ENCODE measurements at regions not wholly inside any gene's neighbourhood (a gene's known extent, or its start where the extent isn't known, plus 50 kb on each side); places are given as distances from the start of the nearest gene placed in this dataset.

DNA sequence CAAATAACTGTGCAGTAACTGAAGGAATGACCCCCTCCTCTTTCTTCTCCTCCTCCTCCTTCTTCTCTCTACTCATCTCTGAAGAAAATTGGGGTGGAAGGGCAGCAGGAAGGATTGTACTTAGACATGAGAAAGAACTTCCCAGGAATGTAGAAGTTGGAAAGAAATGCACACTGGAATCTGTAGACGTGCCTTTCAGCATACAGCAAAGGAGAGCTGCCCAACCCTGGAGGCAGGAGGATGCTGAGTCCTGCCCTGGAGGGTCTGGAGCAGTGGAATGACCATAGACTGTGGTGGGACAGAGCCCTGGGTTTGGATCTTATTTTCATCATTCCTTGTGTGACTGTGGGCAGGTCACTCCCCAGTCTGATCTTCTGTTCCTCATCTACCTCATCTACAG, 80.1 kb downstream of the PJA1 start (continued):
- TF ChIP-seq, protein P1, sequence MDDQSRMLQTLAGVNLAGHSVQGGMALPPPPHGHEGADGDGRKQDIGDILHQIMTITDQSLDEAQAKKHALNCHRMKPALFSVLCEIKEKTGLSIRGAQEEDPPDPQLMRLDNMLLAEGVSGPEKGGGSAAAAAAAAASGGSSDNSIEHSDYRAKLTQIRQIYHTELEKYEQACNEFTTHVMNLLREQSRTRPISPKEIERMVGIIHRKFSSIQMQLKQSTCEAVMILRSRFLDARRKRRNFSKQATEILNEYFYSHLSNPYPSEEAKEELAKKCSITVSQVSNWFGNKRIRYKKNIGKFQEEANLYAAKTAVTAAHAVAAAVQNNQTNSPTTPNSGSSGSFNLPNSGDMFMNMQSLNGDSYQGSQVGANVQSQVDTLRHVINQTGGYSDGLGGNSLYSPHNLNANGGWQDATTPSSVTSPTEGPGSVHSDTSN (IDR thresholded peaks at IDR 0.05; ENCODE audit: insufficient replicate concordance, low read depth, low read length), result no peak
- no peak for TF ChIP-seq RBBP5 (conservative IDR thresholded peaks at IDR 0.05)
- no peak for TF ChIP-seq YBX1 (IDR thresholded peaks at IDR 0.05)

DNA sequence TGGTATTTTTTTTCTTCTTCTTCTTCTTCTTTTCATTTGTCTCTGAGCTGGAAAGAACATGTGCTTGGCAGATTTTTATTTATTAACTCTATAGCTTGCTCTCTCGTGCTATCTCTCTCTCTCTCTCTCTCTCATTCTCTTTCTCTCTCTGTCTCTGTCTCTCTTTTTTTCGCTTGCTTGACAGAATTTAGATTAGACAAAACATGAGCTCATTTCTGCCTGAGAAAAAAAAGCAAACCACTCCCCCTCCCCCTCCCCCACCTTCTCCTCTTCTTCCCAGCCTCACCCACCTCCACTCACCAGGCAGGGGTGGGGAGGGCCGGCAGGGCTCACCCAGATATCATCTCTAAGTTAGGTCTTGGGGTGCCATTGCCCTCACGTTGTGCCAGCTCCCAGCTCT, 81.5 kb downstream of the PJA1 start:
- intact Hi-C loops (cut with micrococcal nuclease; ENCODE audit: unreplicated experiment) (no loop called here), in situ Hi-C loops (cut with MboI) (no loop called here)
- no peak overlapping the region for H2AFZ ChIP-seq (ENCODE audit: control insufficient read depth, low read depth, low read length)
- H3K9me3 ChIP-seq (replicated peaks; ENCODE audit: control insufficient read depth, insufficient read depth, low read length), result no peaks in the 10 kb centered on the region
- CTCF ChIA-PET, result interaction anchor here (1.4 to 1.8 kb wide), 2 partner anchors 12 to 255 kb away, joined by 3 to 4 read pairs; partner anchors contain the start of gene EFNB1
- DNase-seq (ENCODE audit: low read depth, low spot score) (no peak), FAIRE-seq (no peak), ATAC-seq (no peak)
- H3K27me3 ChIP-seq (replicated peaks in 1 of 2; ENCODE audit: control insufficient read depth in 2 of 2, insufficient read depth in 2 of 2, low read length in 1 of 2), result no peaks in the 10 kb centered on the region; a peak in 2 of 4 replicates
- POLR2A ChIA-PET, result no interaction called here
- WGBS (ENCODE audit: insufficient coverage, insufficient replicate concordance, low lambda C conversion rate, missing lambda C conversion rate), result 0% methylated on average over 4 of the region's 4 CpGs
- H3K79me2 ChIP-seq (ENCODE audit: control insufficient read depth, insufficient read depth, low read length), result no peaks in the 10 kb centered on the region
- RAD21 ChIA-PET (ENCODE audit: unreplicated experiment), result no interaction called here
- no peaks in the 10 kb centered on the region for H4K20me1 ChIP-seq (ENCODE audit: control insufficient read depth, insufficient read depth)
- H3K4me3 ChIP-seq, result no peak overlapping the region
- no peak overlapping the region for H3K27ac ChIP-seq (ENCODE audit: control insufficient read depth, insufficient read depth)
- BruUV-seq (replicated peaks), result no TSS peak
- TF ChIP-seq EGR1 (IDR thresholded peaks at IDR 0.05; ENCODE audit: borderline replicate concordance in 1 of 2, low read depth in 2 of 2, low read length in 2 of 2), result no peak
- TF ChIP-seq, protein P2, sequence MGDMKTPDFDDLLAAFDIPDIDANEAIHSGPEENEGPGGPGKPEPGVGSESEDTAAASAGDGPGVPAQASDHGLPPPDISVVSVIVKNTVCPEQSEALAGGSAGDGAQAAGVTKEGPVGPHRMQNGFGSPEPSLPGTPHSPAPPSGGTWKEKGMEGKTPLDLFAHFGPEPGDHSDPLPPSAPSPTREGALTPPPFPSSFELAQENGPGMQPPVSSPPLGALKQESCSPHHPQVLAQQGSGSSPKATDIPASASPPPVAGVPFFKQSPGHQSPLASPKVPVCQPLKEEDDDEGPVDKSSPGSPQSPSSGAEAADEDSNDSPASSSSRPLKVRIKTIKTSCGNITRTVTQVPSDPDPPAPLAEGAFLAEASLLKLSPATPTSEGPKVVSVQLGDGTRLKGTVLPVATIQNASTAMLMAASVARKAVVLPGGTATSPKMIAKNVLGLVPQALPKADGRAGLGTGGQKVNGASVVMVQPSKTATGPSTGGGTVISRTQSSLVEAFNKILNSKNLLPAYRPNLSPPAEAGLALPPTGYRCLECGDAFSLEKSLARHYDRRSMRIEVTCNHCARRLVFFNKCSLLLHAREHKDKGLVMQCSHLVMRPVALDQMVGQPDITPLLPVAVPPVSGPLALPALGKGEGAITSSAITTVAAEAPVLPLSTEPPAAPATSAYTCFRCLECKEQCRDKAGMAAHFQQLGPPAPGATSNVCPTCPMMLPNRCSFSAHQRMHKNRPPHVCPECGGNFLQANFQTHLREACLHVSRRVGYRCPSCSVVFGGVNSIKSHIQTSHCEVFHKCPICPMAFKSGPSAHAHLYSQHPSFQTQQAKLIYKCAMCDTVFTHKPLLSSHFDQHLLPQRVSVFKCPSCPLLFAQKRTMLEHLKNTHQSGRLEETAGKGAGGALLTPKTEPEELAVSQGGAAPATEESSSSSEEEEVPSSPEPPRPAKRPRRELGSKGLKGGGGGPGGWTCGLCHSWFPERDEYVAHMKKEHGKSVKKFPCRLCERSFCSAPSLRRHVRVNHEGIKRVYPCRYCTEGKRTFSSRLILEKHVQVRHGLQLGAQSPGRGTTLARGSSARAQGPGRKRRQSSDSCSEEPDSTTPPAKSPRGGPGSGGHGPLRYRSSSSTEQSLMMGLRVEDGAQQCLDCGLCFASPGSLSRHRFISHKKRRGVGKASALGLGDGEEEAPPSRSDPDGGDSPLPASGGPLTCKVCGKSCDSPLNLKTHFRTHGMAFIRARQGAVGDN (IDR thresholded peaks at IDR 0.05), result no peak
- TF ChIP-seq, protein P3, sequence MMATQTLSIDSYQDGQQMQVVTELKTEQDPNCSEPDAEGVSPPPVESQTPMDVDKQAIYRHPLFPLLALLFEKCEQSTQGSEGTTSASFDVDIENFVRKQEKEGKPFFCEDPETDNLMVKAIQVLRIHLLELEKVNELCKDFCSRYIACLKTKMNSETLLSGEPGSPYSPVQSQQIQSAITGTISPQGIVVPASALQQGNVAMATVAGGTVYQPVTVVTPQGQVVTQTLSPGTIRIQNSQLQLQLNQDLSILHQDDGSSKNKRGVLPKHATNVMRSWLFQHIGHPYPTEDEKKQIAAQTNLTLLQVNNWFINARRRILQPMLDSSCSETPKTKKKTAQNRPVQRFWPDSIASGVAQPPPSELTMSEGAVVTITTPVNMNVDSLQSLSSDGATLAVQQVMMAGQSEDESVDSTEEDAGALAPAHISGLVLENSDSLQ (IDR thresholded peaks at IDR 0.05), result no peak
- TF ChIP-seq ASH2L (IDR thresholded peaks at IDR 0.05; ENCODE audit: borderline replicate concordance, low read depth), result no peak
- TF ChIP-seq RELA (IDR thresholded peaks at IDR 0.05; ENCODE audit: borderline replicate concordance, partially characterized antibody), result no peak
- TF ChIP-seq MYC (IDR thresholded peaks at IDR 0.05; ENCODE audit: insufficient read depth, insufficient read length, insufficient replicate concordance, low read length, severe bottlenecking), result no peak
- TF ChIP-seq ZNF217 (IDR thresholded peaks at IDR 0.05), result no peak
- H3K4me1 ChIP-seq (ENCODE audit: control insufficient read depth, insufficient read depth, low read length), result no peaks in the 10 kb centered on the region
- H3K4me2 ChIP-seq (ENCODE audit: control insufficient read depth, insufficient read depth), result no peak overlapping the region
- SMC1A ChIA-PET (ENCODE audit: uncharacterized antibody, unreplicated experiment), result interaction anchor here (0.6 kb wide), 1 partner anchor 12 kb away, joined by 3 read pairs; no protein-coding TSS in a partner anchor
- no peak overlapping the region for H3K9ac ChIP-seq (ENCODE audit: control insufficient read depth, insufficient read depth, low read length)
- no peaks in the 10 kb centered on the region for H3K36me3 ChIP-seq (ENCODE audit: control insufficient read depth in 2 of 2, insufficient read depth in 2 of 2, low read length in 1 of 2)

Data from GM12878 (cell line).